ENCODE measurements at regions not wholly inside any gene's neighbourhood (a gene's known extent, or its start where the extent isn't known, plus 50 kb on each side); places are given as distances from the start of the nearest gene placed in this dataset.

- WGBS, 2 experiments (ENCODE audit: low coverage in 1 of 2, low lambda C conversion rate in 2 of 2, missing lambda C conversion rate in 2 of 2), result 37% methylated on average over 2 of the region's 2 CpGs
- in situ Hi-C loops (cut with MboI), result no loop called here
- H4K20me1 ChIP-seq (ENCODE audit: insufficient read depth), result no peaks in the 10 kb centered on the region
Observed at GRCh38 chr4:30160140-30160539, 560.0 kb upstream of the PCDH7 start.

GRCh38 chr4:30172416-30172815, 547.8 kb upstream of the PCDH7 start:
- DNase-seq, result no peak
- Histone ChIP-seq H3K9me2 (ENCODE audit: insufficient read depth) (no peaks in the 10 kb centered on the region), H2AFZ (no peak overlapping the region), H4K20me1 (ENCODE audit: insufficient read depth) (no peaks in the 10 kb centered on the region), H3K79me2 (ENCODE audit: insufficient read depth) (no peaks in the 10 kb centered on the region), H3K4me3 (no peak overlapping the region), H3K27ac (no peak overlapping the region), H3F3A (ENCODE audit: insufficient read depth) (no peaks in the 10 kb centered on the region), H3K4me2 (ENCODE audit: unreplicated experiment) (no peak overlapping the region), H3K9me3 (ENCODE audit: low read depth) (no peaks in the 10 kb centered on the region), H3K36me3 (ENCODE audit: low read depth) (no peaks in the 10 kb centered on the region), H3K4me1 (ENCODE audit: insufficient read depth) (no peaks in the 10 kb centered on the region), H3K9ac (no peak overlapping the region), H3K27me3 (replicated peaks; ENCODE audit: insufficient read depth) (no peaks in the 10 kb centered on the region)
- TF ChIP-seq EZH2phosphoT487 (IDR thresholded peaks at IDR 0.05; ENCODE audit: insufficient read depth, low read depth) (no peak), EZH2 (IDR thresholded peaks at IDR 0.05; ENCODE audit: insufficient read depth, poor library complexity, severe bottlenecking) (no peak)
- in situ Hi-C loops (cut with MboI), result no loop called here

More at GRCh38 chr4:30160140-30160539, 560.0 kb upstream of the PCDH7 start:
- no peaks in the 10 kb centered on the region for H3K9me2 ChIP-seq (ENCODE audit: insufficient read depth)
- no peaks in the 10 kb centered on the region for H3K79me2 ChIP-seq (ENCODE audit: insufficient read depth)
- no peaks in the 10 kb centered on the region for H3K9me3 ChIP-seq (ENCODE audit: low read depth)
- H2AFZ ChIP-seq, result no peak overlapping the region
- H3K27me3 ChIP-seq (replicated peaks; ENCODE audit: insufficient read depth), result no peaks in the 10 kb centered on the region
- no peak overlapping the region for H3K9ac ChIP-seq
- no peak overlapping the region for H3K4me2 ChIP-seq (ENCODE audit: unreplicated experiment)
- no peaks in the 10 kb centered on the region for H3F3A ChIP-seq (ENCODE audit: insufficient read depth)
- TF ChIP-seq EZH2 (IDR thresholded peaks at IDR 0.05; ENCODE audit: insufficient read depth, poor library complexity, severe bottlenecking), result no peak
- no peak for TF ChIP-seq EZH2phosphoT487 (IDR thresholded peaks at IDR 0.05; ENCODE audit: insufficient read depth, low read depth)
- H3K27ac ChIP-seq, result no peak overlapping the region
- no peaks in the 10 kb centered on the region for H3K36me3 ChIP-seq (ENCODE audit: low read depth)
- H3K4me3 ChIP-seq, result no peak overlapping the region
- no peaks in the 10 kb centered on the region for H3K4me1 ChIP-seq (ENCODE audit: insufficient read depth)
- no peak for DNase-seq

GRCh38 chr4:30181512-30181911, 538.7 kb upstream of the PCDH7 start:
- Histone ChIP-seq H3K36me3 (ENCODE audit: low read depth) (no peaks in the 10 kb centered on the region), H3K4me3 (no peak overlapping the region), H3K27ac (no peak overlapping the region), H3K9me3 (ENCODE audit: low read depth) (no peaks in the 10 kb centered on the region), H3K79me2 (ENCODE audit: insufficient read depth) (no peaks in the 10 kb centered on the region), H4K20me1 (ENCODE audit: insufficient read depth) (no peaks in the 10 kb centered on the region), H3K27me3 (replicated peaks; ENCODE audit: insufficient read depth) (no peaks in the 10 kb centered on the region), H3K9me2 (ENCODE audit: insufficient read depth) (no peaks in the 10 kb centered on the region), H3F3A (ENCODE audit: insufficient read depth) (no peaks in the 10 kb centered on the region), H3K9ac (no peak overlapping the region), H3K4me1 (ENCODE audit: insufficient read depth) (no peaks in the 10 kb centered on the region), H2AFZ (no peak overlapping the region), H3K4me2 (ENCODE audit: unreplicated experiment) (no peak overlapping the region)
- WGBS, 2 experiments (ENCODE audit: low coverage in 1 of 2, low lambda C conversion rate in 2 of 2, missing lambda C conversion rate in 2 of 2), result 55 to 56% methylated on average over 4 of the region's 4 CpGs
- in situ Hi-C loops (cut with MboI), result no loop called here
- no peak for DNase-seq
- TF ChIP-seq EZH2 (IDR thresholded peaks at IDR 0.05; ENCODE audit: insufficient read depth, poor library complexity, severe bottlenecking), result no peak
- no peak for TF ChIP-seq EZH2phosphoT487 (IDR thresholded peaks at IDR 0.05; ENCODE audit: insufficient read depth, low read depth)

GRCh38 chr4:30181918-30182317, 538.3 kb upstream of the PCDH7 start:
- in situ Hi-C loops (cut with MboI), result no loop called here
- no peak overlapping the region for H3K4me3 ChIP-seq

GRCh38 chr4:30182786-30183185, 537.4 kb upstream of the PCDH7 start:
- Histone ChIP-seq H4K20me1 (ENCODE audit: insufficient read depth) (no peaks in the 10 kb centered on the region), H3K4me3 (no peak overlapping the region), H3F3A (ENCODE audit: insufficient read depth) (no peaks in the 10 kb centered on the region), H3K4me2 (ENCODE audit: unreplicated experiment) (no peak overlapping the region), H3K36me3 (ENCODE audit: low read depth) (no peaks in the 10 kb centered on the region), H3K79me2 (ENCODE audit: insufficient read depth) (no peaks in the 10 kb centered on the region), H3K4me1 (ENCODE audit: insufficient read depth) (no peaks in the 10 kb centered on the region), H2AFZ (no peak overlapping the region), H3K27me3 (replicated peaks; ENCODE audit: insufficient read depth) (no peaks in the 10 kb centered on the region), H3K9ac (no peak overlapping the region), H3K9me3 (ENCODE audit: low read depth) (no peaks in the 10 kb centered on the region), H3K9me2 (ENCODE audit: insufficient read depth) (no peaks in the 10 kb centered on the region), H3K27ac (no peak overlapping the region)
- WGBS, 2 experiments (ENCODE audit: low coverage in 1 of 2, low lambda C conversion rate in 2 of 2, missing lambda C conversion rate in 2 of 2), result 38 to 42% methylated on average over 2 of the region's 2 CpGs
- no peak for DNase-seq
- in situ Hi-C loops (cut with MboI), result no loop called here
- no peak for TF ChIP-seq EZH2 (IDR thresholded peaks at IDR 0.05; ENCODE audit: insufficient read depth, poor library complexity, severe bottlenecking)
- TF ChIP-seq EZH2phosphoT487 (IDR thresholded peaks at IDR 0.05; ENCODE audit: insufficient read depth, low read depth), result no peak

More at GRCh38 chr4:30181918-30182317, 538.3 kb upstream of the PCDH7 start:
- Histone ChIP-seq H3K36me3 (ENCODE audit: low read depth) (no peaks in the 10 kb centered on the region), H3K27ac (no peak overlapping the region), H4K20me1 (ENCODE audit: insufficient read depth) (no peaks in the 10 kb centered on the region), H3K4me1 (ENCODE audit: insufficient read depth) (no peaks in the 10 kb centered on the region), H3F3A (ENCODE audit: insufficient read depth) (no peaks in the 10 kb centered on the region), H3K4me2 (ENCODE audit: unreplicated experiment) (no peak overlapping the region), H3K27me3 (replicated peaks; ENCODE audit: insufficient read depth) (no peaks in the 10 kb centered on the region), H3K9me3 (ENCODE audit: low read depth) (no peaks in the 10 kb centered on the region), H3K79me2 (ENCODE audit: insufficient read depth) (no peaks in the 10 kb centered on the region), H2AFZ (no peak overlapping the region), H3K9me2 (ENCODE audit: insufficient read depth) (no peaks in the 10 kb centered on the region), H3K9ac (no peak overlapping the region)
- no peak for TF ChIP-seq EZH2 (IDR thresholded peaks at IDR 0.05; ENCODE audit: insufficient read depth, poor library complexity, severe bottlenecking)
- TF ChIP-seq EZH2phosphoT487 (IDR thresholded peaks at IDR 0.05; ENCODE audit: insufficient read depth, low read depth), result no peak
- WGBS, 2 experiments (ENCODE audit: low coverage in 1 of 2, low lambda C conversion rate in 2 of 2, missing lambda C conversion rate in 2 of 2), result 31 to 37% methylated on average over 2 of the region's 2 CpGs
- DNase-seq, result no peak
